ENCODE measurements at regions not wholly inside any gene's neighbourhood (a gene's known extent, or its start where the extent isn't known, plus 50 kb on each side); places are given as distances from the start of the nearest gene placed in this dataset.
"Not testable (repeated sequence)": the region's sequence is repeated elsewhere in the genome, so short reads cannot be mapped to it uniquely, and the experiment has no call there.

DNA sequence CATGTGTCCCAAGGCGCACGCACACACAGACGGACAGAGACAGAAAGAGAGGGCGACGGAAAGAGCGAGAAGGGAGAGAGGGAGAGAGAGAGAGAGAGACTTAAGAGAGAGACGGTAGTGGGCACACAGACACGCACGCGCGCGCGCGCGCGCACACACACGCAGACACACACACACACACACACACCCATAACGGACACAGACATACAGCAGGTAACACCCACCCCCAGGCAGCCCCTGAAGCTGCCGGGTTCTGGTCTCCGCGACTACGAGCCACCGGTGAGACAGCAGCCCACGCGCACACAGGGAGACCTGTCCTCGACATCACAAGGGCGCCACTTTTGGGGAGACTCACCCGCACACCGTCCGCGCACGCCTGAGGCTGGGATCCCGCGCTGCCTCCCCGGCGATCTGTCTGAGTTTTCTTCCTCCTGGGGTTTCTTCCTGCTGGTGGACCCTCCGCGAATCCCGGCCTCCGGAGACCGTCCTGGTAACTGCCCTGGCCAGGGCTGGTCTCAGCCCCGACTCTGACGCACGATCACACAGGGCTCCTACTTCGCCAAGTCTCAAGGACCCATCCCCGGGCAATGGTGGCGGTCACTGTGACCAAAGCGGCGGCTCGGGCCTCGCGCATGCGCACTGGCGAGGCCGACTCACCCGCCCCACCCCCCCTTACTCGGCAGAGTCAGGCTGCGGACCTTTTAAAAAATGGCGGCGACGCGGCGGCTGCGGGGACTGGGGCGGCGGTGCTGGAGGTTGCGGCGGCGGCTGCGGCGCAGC, 750.7 kb downstream of the SPATA31A1 start:
- not testable (repeated sequence) for TF ChIP-seq POLR2A, POLR2AphosphoS5 (IDR thresholded peaks at IDR 0.05)
- TF ChIP-seq, protein P1, sequence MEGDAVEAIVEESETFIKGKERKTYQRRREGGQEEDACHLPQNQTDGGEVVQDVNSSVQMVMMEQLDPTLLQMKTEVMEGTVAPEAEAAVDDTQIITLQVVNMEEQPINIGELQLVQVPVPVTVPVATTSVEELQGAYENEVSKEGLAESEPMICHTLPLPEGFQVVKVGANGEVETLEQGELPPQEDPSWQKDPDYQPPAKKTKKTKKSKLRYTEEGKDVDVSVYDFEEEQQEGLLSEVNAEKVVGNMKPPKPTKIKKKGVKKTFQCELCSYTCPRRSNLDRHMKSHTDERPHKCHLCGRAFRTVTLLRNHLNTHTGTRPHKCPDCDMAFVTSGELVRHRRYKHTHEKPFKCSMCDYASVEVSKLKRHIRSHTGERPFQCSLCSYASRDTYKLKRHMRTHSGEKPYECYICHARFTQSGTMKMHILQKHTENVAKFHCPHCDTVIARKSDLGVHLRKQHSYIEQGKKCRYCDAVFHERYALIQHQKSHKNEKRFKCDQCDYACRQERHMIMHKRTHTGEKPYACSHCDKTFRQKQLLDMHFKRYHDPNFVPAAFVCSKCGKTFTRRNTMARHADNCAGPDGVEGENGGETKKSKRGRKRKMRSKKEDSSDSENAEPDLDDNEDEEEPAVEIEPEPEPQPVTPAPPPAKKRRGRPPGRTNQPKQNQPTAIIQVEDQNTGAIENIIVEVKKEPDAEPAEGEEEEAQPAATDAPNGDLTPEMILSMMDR (IDR thresholded peaks at IDR 0.05), result not testable (repeated sequence)

Data from sigmoid colon (tissue), 4 donors.